ENCODE measurements at regions not wholly inside any gene's neighbourhood (a gene's known extent, or its start where the extent isn't known, plus 50 kb on each side); places are given as distances from the start of the nearest gene placed in this dataset.

DNA sequence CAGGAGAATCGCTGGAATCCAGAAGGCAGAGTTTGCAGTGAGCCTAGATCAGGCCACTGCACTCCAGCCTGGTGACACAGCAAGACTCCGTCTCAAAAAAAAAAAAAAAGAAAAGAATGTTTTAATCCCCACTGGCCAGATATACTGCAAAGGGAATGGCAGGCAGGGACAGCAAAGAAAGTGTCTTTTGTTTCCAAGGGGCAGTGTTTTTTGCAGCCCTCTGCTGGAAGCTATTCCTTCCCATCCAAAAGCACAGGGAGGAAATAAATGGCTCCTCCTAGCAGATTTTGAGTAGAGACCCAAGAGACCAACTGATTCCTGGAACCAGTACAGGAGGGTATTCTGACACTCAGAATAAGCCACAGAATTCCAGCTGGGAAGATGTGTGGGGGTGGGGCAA lies 112.5 kb upstream of the STMND1 start:
- Histone ChIP-seq H3K18ac (ENCODE audit: low read depth, low read length) (no peak overlapping the region), H2AK9ac (replicated peaks; ENCODE audit: low read depth, low read length, poor library complexity) (no peak overlapping the region), H2BK5ac (ENCODE audit: low read depth, low read length, poor library complexity, severe bottlenecking) (no peak overlapping the region), H4K20me1 (ENCODE audit: insufficient read depth, low read length) (no peaks in the 10 kb centered on the region), H2BK120ac (ENCODE audit: low read depth, low read length) (no peak overlapping the region), H3K9me3 (ENCODE audit: control insufficient read depth, insufficient read depth, low read length) (peaks cover 3% of the 10 kb centered on the region), H2AFZ (replicated peaks; ENCODE audit: low read length, poor library complexity) (no peak overlapping the region), H4K5ac (ENCODE audit: low read depth, low read length) (no peak overlapping the region), H4K91ac (ENCODE audit: insufficient read depth, low read depth, low read length) (no peak overlapping the region), H3K36me3 (ENCODE audit: control insufficient read depth, insufficient read depth, low read length) (no peaks in the 10 kb centered on the region), H3K79me1 (ENCODE audit: low read depth in 1 of 2, low read length in 2 of 2) (no peaks in the 10 kb centered on the region), H3K27me3 (ENCODE audit: control insufficient read depth, insufficient read depth, low read length) (no peaks in the 10 kb centered on the region), H3K56ac (ENCODE audit: extremely low read depth, insufficient read depth, low read length) (no peak overlapping the region), H3K4me3 (ENCODE audit: insufficient read depth, low read depth, low read length) (no peak overlapping the region), H3K4me1 (ENCODE audit: control insufficient read depth, insufficient read depth, low read length) (peaks cover 5% of the 10 kb centered on the region), H3K14ac (replicated peaks; ENCODE audit: low read depth, low read length) (no peak overlapping the region), H2AK5ac (ENCODE audit: low read depth, low read length) (no peak overlapping the region), H2BK15ac (ENCODE audit: low read depth, low read length) (no peak overlapping the region), H3K23ac (ENCODE audit: low read depth, low read length) (no peak overlapping the region), H2BK20ac (ENCODE audit: low read depth, low read length) (no peak overlapping the region), H3K4ac (ENCODE audit: low read depth, low read length) (no peak overlapping the region), H3K27ac (ENCODE audit: insufficient read depth, low read length) (no peak overlapping the region), H4K8ac (ENCODE audit: low read depth in 2 of 2, low read length in 2 of 2) (no peak overlapping the region), H3K4me2 (ENCODE audit: low read depth, low read length) (no peak overlapping the region), H3K9me1 (ENCODE audit: insufficient read depth, low read length) (peaks cover 5% of the 10 kb centered on the region; the same call in 1 of the 2 replicates), H3K9ac (ENCODE audit: low read depth, low read length) (no peak overlapping the region)
- WGBS, 2 experiments (ENCODE audit: extremely low coverage in 2 of 2, insufficient read length in 1 of 2): 83% methylated on average over 1 of the region's 2 CpGs; no CpG with 5 or more reads in 1 of the 2 experiments
- no peak for TF ChIP-seq BHLHE40 (IDR thresholded peaks at IDR 0.05; ENCODE audit: low read depth, low read length)
- no peak for TF ChIP-seq CHD1 (IDR thresholded peaks at IDR 0.05; ENCODE audit: low read depth, low read length)
- TF ChIP-seq RFX5 (IDR thresholded peaks at IDR 0.05; ENCODE audit: low read depth, low read length): no peak
- TF ChIP-seq FOS (IDR thresholded peaks at IDR 0.05; ENCODE audit: low read depth, low read length): no peak
- no peak for TF ChIP-seq CEBPB (IDR thresholded peaks at IDR 0.05; ENCODE audit: low read depth, low read length)
- TF ChIP-seq, protein P1, sequence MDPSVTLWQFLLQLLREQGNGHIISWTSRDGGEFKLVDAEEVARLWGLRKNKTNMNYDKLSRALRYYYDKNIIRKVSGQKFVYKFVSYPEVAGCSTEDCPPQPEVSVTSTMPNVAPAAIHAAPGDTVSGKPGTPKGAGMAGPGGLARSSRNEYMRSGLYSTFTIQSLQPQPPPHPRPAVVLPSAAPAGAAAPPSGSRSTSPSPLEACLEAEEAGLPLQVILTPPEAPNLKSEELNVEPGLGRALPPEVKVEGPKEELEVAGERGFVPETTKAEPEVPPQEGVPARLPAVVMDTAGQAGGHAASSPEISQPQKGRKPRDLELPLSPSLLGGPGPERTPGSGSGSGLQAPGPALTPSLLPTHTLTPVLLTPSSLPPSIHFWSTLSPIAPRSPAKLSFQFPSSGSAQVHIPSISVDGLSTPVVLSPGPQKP (IDR thresholded peaks at IDR 0.05; ENCODE audit: borderline replicate concordance, low read depth, low read length): no peak
- TF ChIP-seq, protein P2, sequence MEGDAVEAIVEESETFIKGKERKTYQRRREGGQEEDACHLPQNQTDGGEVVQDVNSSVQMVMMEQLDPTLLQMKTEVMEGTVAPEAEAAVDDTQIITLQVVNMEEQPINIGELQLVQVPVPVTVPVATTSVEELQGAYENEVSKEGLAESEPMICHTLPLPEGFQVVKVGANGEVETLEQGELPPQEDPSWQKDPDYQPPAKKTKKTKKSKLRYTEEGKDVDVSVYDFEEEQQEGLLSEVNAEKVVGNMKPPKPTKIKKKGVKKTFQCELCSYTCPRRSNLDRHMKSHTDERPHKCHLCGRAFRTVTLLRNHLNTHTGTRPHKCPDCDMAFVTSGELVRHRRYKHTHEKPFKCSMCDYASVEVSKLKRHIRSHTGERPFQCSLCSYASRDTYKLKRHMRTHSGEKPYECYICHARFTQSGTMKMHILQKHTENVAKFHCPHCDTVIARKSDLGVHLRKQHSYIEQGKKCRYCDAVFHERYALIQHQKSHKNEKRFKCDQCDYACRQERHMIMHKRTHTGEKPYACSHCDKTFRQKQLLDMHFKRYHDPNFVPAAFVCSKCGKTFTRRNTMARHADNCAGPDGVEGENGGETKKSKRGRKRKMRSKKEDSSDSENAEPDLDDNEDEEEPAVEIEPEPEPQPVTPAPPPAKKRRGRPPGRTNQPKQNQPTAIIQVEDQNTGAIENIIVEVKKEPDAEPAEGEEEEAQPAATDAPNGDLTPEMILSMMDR (conservative IDR thresholded peaks at IDR 0.05; ENCODE audit: low read depth, low read length): no peak
- TF ChIP-seq NFE2L2 (IDR thresholded peaks at IDR 0.05; ENCODE audit: low read depth, low read length): no peak
- no peak for TF ChIP-seq SMC3 (IDR thresholded peaks at IDR 0.05; ENCODE audit: low read depth, low read length)
- TF ChIP-seq MXI1 (IDR thresholded peaks at IDR 0.05; ENCODE audit: borderline replicate concordance, low read depth, low read length): no peak
- no peak for TF ChIP-seq RCOR1 (IDR thresholded peaks at IDR 0.05; ENCODE audit: insufficient replicate concordance, low read length)
- no peak for TF ChIP-seq RAD21 (IDR thresholded peaks at IDR 0.05; ENCODE audit: low read length)
- TF ChIP-seq POLR2A (IDR thresholded peaks at IDR 0.05; ENCODE audit: low read depth, low read length): no peak
- TF ChIP-seq MAFK (IDR thresholded peaks at IDR 0.05; ENCODE audit: low read depth, low read length): no peak
- TF ChIP-seq MAZ (IDR thresholded peaks at IDR 0.05; ENCODE audit: borderline replicate concordance, low read depth, low read length): no peak
- intact Hi-C loops (cut with micrococcal nuclease) (loop anchor here (10.0 kb wide), 1 partner anchor 45 kb away; no protein-coding TSS in a partner anchor), dilution Hi-C loops (cut with HindIII; ENCODE audit: low sequenced_read_pairs, unreplicated experiment) (no loop called here), in situ Hi-C loops (cut with MboI; ENCODE audit: low sequenced_read_pairs) (no loop called here)
- ATAC-seq (ENCODE audit: low read depth) (no peak), DNase-seq (no peak)
- ChIA-PET CTCF (interaction anchor here (0.6 kb wide), 1 partner anchor 25 kb away, joined by 3 read pairs; no protein-coding TSS in a partner anchor), POLR2A (ENCODE audit: unreplicated experiment) (no interaction called here)
- BruUV-seq (replicated peaks): no TSS peak
